ENCODE measurements at regions not wholly inside any gene's neighbourhood (a gene's known extent, or its start where the extent isn't known, plus 50 kb on each side); places are given as distances from the start of the nearest gene placed in this dataset.

- DNase-seq (ENCODE audit: low read depth in 3 of 3, low spot score in 2 of 3), result no peak
Observed at GRCh38 chr3:22555753-22556435, 647.2 kb upstream of the UBE2E2 start.

GRCh38 chr3:22565393-22565792 is 637.7 kb upstream of the UBE2E2 start:
- DNase-seq (ENCODE audit: low read depth in 3 of 3, low spot score in 2 of 3), result no peak

- DNase-seq (ENCODE audit: low read depth in 3 of 3, low spot score in 2 of 3), result no peak
Observed at GRCh38 chr3:22568285-22568684, 634.8 kb upstream of the UBE2E2 start.

DNA sequence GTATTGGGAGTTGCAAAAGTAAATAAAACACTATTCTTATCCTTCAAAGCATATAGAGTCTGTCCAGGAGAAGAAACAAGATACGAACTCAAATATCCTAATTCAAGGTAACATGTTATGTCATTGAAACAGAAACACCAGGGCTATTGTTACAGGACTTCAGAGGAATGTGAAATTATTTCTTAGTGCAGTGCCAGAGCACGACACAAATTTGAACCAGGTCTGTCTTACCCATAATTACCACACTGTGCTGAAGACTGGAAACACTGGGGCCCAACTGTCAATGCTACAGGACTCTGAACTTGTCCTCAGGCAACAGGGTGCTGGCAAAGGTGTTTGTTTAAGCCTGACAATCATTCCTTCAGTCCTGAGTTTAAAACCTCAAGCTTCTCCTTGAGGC is 633.6 kb upstream of the UBE2E2 start:
- no peak for DNase-seq (ENCODE audit: low read depth in 3 of 3, low spot score in 2 of 3)

- DNase-seq (ENCODE audit: low read depth in 3 of 3, low spot score in 2 of 3), result no peak
Observed at GRCh38 chr3:22581007-22581406, 622.1 kb upstream of the UBE2E2 start.

DNA sequence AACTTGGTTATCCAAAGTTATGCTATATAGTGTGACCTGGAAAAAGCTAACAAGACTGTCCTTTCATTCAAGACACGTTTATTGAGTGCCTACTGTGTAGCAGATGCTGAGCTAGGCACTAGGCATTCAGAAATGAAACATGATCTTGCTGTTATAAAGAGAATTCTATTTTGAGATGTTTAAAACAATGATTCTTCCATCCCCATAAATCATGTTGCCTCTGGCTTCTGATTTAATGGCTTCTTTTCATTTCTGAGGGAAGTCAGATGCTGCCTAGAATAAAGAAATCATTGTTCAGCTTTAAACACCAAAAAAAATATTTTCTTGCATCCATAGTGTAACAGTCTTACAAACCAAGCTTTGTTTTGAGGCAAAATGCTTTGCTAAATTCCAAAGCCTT is 620.9 kb upstream of the UBE2E2 start:
- peak in 2 of 3 donors; percentile 10 to 16 for DNase-seq (ENCODE audit: low read depth in 3 of 3, low spot score in 2 of 3)

GRCh38 chr3:22585504-22585903 is 617.6 kb upstream of the UBE2E2 start:
- no peak for DNase-seq (ENCODE audit: low read depth in 3 of 3, low spot score in 2 of 3)

- DNase-seq (ENCODE audit: low read depth in 3 of 3, low spot score in 2 of 3), result peak in 1 of 3 donors; percentile 4
Observed at GRCh38 chr3:22585911-22586310, 617.2 kb upstream of the UBE2E2 start.

- DNase-seq (ENCODE audit: low read depth in 3 of 3, low spot score in 2 of 3), result no peak
Observed at GRCh38 chr3:22587446-22587845, 615.7 kb upstream of the UBE2E2 start.

- DNase-seq (ENCODE audit: low read depth in 3 of 3, low spot score in 2 of 3), result no peak
Observed at GRCh38 chr3:22593638-22594037, 609.5 kb upstream of the UBE2E2 start.

DNA sequence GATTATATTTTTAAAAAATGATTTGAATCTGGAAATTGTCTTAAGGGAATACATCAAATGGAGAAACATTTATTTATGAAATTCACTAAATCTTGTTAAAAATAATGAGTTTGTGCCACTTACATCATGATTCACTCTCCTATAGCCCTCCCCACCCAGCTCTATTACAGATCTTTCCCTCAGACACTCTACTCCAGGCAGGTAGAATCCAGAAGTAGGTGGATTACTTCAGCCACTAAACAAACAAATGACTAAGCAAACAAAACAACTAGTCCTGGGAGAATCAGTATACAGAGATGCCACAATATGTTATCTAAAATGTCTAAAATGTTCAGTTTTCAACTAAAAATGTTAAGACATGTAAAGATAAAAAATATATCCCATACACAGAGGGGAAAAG is 608.1 kb upstream of the UBE2E2 start:
- no peak for DNase-seq (ENCODE audit: low read depth in 3 of 3, low spot score in 2 of 3)

GRCh38 chr3:22606461-22606860 is 596.7 kb upstream of the UBE2E2 start:
- no peak for DNase-seq (ENCODE audit: low read depth in 3 of 3, low spot score in 2 of 3)

DNA sequence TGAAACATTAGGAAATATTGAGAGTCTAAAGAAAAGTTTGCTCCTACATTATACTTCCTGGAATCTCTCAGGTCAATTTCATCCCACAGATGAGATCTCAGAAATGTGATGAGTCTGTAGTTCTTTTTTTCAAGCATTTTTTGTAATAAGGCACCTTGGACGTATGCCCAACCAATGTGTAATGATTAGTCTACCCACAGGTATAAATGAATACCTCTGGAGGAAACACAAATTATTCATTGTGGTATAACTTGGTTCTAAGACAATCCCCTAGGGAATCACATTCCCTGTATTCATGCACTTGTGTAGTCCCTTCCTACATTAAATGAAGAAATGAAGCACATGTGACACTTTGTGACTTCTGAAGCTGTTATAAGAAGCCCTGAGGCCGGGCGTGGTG is 596.2 kb upstream of the UBE2E2 start:
- no peak for DNase-seq (ENCODE audit: low read depth in 3 of 3, low spot score in 2 of 3)

DNA sequence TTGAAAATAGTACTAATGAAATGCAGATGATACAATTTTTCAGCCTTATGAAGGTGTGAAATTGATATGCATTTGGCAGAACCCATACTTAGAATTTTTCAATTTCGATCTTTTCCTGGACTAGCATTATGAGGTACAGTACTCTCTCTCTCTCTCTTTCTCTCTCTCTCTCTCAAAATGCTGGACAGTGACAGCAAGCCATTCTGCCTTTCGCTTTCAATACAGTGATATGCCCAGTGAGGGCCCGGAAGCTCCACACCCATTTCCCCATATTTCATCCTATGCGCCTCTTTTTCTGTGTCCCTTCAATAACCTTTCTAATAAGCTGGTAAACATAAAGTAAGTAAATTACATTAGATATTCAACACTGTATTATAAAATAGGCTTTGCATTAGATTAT is 595.0 kb upstream of the UBE2E2 start:
- DNase-seq (ENCODE audit: low read depth in 3 of 3, low spot score in 2 of 3), result no peak

- no peak for DNase-seq (ENCODE audit: low read depth in 3 of 3, low spot score in 2 of 3)
Observed at GRCh38 chr3:22608721-22609120, 594.4 kb upstream of the UBE2E2 start.

DNA sequence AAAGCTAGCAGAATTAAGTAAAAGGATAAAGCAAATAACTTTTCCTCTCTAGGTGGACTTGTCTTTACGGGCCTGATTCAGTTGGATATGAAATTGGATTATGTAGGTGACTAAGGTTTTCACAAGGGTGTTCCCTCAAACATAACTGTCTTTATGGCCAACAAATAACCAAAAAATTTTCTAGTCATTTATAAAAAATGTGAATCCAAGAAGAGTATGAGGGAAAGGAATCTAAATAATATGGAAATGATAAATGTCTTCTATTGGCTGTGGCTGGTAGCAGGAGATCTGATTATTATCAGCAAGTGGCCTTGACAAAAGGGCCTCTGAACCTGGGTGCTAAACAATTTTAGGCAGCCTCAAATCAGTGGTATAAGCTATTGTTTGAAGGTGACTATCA is 594.0 kb upstream of the UBE2E2 start:
- no peak for DNase-seq (ENCODE audit: low read depth in 3 of 3, low spot score in 2 of 3)

GRCh38 chr3:22612927-22613326 is 590.2 kb upstream of the UBE2E2 start:
- DNase-seq (ENCODE audit: low read depth in 3 of 3, low spot score in 2 of 3), result no peak

GRCh38 chr3:22615790-22616189 is 587.3 kb upstream of the UBE2E2 start:
- no peak for DNase-seq (ENCODE audit: low read depth in 3 of 3, low spot score in 2 of 3)

DNA sequence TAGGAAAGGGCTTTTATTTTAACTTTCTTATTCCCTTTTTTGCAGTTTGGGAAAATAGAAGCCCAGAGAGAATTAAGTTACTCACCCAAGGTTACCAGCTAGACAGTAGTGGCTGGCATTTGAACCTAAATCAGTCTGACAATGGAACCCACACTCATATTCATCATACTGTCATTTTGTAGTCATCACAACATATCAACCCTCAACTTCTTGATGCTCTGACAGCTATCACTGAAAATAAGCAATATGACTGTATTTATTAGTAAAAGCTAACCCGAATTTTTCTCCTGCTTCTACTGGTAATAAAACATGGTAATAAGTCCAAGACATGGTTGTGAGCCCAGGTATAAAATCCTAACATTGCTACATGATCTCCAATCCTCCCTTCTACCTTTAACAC is 585.8 kb upstream of the UBE2E2 start:
- DNase-seq (ENCODE audit: low read depth in 3 of 3, low spot score in 2 of 3), result no peak

- no peak for DNase-seq (ENCODE audit: low read depth in 3 of 3, low spot score in 2 of 3)
Observed at GRCh38 chr3:22620498-22620897, 582.6 kb upstream of the UBE2E2 start.

GRCh38 chr3:22621205-22621809 is 581.8 kb upstream of the UBE2E2 start:
- DNase-seq (ENCODE audit: low read depth in 3 of 3, low spot score in 2 of 3), result no peak

GRCh38 chr3:22627993-22628499 is 575.1 kb upstream of the UBE2E2 start:
- DNase-seq (ENCODE audit: low read depth in 3 of 3, low spot score in 2 of 3), result no peak

- no peak for DNase-seq (ENCODE audit: low read depth in 3 of 3, low spot score in 2 of 3)
Observed at GRCh38 chr3:22632536-22632935, 570.6 kb upstream of the UBE2E2 start.

Measured in right renal cortex interstitium (tissue), 3 donors.